SK-N-SH treated with all-trans-retinoic acid at 6 μM for 48 hours (cell line): ENCODE measurements at regions not wholly inside any gene's neighbourhood (a gene's known extent, or its start where the extent isn't known, plus 50 kb on each side); places are given as distances from the start of the nearest gene placed in this dataset.
"Not testable (repeated sequence)": the region's sequence is repeated elsewhere in the genome, so short reads cannot be mapped to it uniquely, and the experiment has no call there.

ENCODE experiments used
- ATAC-seq: fragments of 200-7000 bp; cut with Tn5 transposase; 3 replicates; pipeline ENCODE4 v1.9.1; 2020; ENCODE audit warnings: mild to moderate bottlenecking, moderate library complexity
- ARNTL ChIP-seq: fragments of 450-650 bp; formaldehyde crosslinking; IDR thresholded peaks from 2 replicates; pipeline ENCODE4 v1.5.0; 2020; ENCODE audit warnings: low read depth, mild to moderate bottlenecking, moderate library complexity, borderline replicate concordance
- BACH2 ChIP-seq: fragments of 250-450 bp; sonication (Bioruptor Pico); IDR thresholded peaks from 2 replicates; pipeline ENCODE4 v1.9.0; 2021; ENCODE audit warnings: mild to moderate bottlenecking, borderline replicate concordance
- CSDC2 ChIP-seq: fragments of 250-450 bp; sonication (Bioruptor Pico); IDR thresholded peaks from 2 replicates; pipeline ENCODE4 v1.5.0; 2020; ENCODE audit warnings: mild to moderate bottlenecking, moderate library complexity
- ESRRG ChIP-seq: fragments of 250-450 bp; sonication (Bioruptor Pico); IDR thresholded peaks from 2 replicates; pipeline ENCODE4 v1.6.1; 2021; ENCODE audit warnings: mild to moderate bottlenecking
- GLIS3 ChIP-seq: fragments of 250-450 bp; sonication (Bioruptor Pico); IDR thresholded peaks from 2 replicates; pipeline ENCODE4 v1.5.0; 2020; ENCODE audit warnings: mild to moderate bottlenecking, moderate library complexity
- ISL1 ChIP-seq: fragments of 250-450 bp; sonication (Bioruptor Pico); IDR thresholded peaks from 2 replicates; pipeline ENCODE4 v2.1.2; 2022; ENCODE audit warnings: mild to moderate bottlenecking, moderate library complexity
- OSR1 ChIP-seq: fragments of 250-450 bp; sonication (Bioruptor Pico); IDR thresholded peaks from 2 replicates; pipeline ENCODE4 v1.8.0; 2022; ENCODE audit warnings: moderate library complexity, mild to moderate bottlenecking, inconsistent platforms
- PPARA ChIP-seq: fragments of 250-450 bp; sonication (Bioruptor Pico); IDR thresholded peaks from 2 replicates; pipeline ENCODE4 v1.5.0; 2020; ENCODE audit warnings: mild to moderate bottlenecking, borderline replicate concordance
- RARB ChIP-seq: fragments of 250-450 bp; sonication (Bioruptor Pico); IDR thresholded peaks from 2 replicates; pipeline ENCODE4 v1.8.0; 2021; ENCODE audit warnings: mild to moderate bottlenecking, moderate library complexity
- SNAI2 ChIP-seq: fragments of 250-450 bp; sonication (Bioruptor Pico); IDR thresholded peaks from 2 replicates; pipeline ENCODE4 v1.5.0; 2020; ENCODE audit warnings: mild to moderate bottlenecking, moderate library complexity
- TCF4 ChIP-seq: fragments of 250-450 bp; sonication (Bioruptor Pico); IDR thresholded peaks from 2 replicates; pipeline ENCODE4 v1.8.0; 2021; ENCODE audit warnings: mild to moderate bottlenecking, moderate library complexity, borderline replicate concordance
- TOX ChIP-seq: fragments of 250-450 bp; sonication (Bioruptor Pico); IDR thresholded peaks from 2 replicates; pipeline ENCODE4 v1.8.0; 2021; ENCODE audit warnings: mild to moderate bottlenecking, moderate library complexity, borderline replicate concordance
- ZC3H10 ChIP-seq: fragments of 250-450 bp; sonication (Bioruptor Pico); IDR thresholded peaks from 2 replicates; pipeline ENCODE4 v1.5.1; 2021; ENCODE audit warnings: mild to moderate bottlenecking, moderate library complexity
- ZFP3 ChIP-seq: fragments of 250-450 bp; sonication (Bioruptor Pico); IDR thresholded peaks from 2 replicates; pipeline ENCODE4 v1.5.0; 2020; ENCODE audit warnings: mild to moderate bottlenecking, moderate library complexity
- ZFP30 ChIP-seq: fragments of 450-650 bp; formaldehyde crosslinking; IDR thresholded peaks from 2 replicates; pipeline ENCODE4 v1.5.0; 2022; ENCODE audit warnings: mild to moderate bottlenecking, moderate library complexity
- ZNF565 ChIP-seq: fragments of 450-650 bp; formaldehyde crosslinking; conservative IDR thresholded peaks from 2 replicates; pipeline ENCODE4 v1.5.0; 2020; ENCODE audit warnings: low read depth, mild to moderate bottlenecking, moderate library complexity
- ZNF8 ChIP-seq: fragments of 450-650 bp; formaldehyde crosslinking; IDR thresholded peaks from 2 replicates; pipeline ENCODE4 v1.5.0; 2020; ENCODE audit warnings: mild to moderate bottlenecking, moderate library complexity
- TF ChIP-seq, protein P1 (sequence below): fragments of 250-450 bp; sonication (Bioruptor Pico); IDR thresholded peaks from 2 replicates; pipeline ENCODE4 v1.5.1; 2021; ENCODE audit warnings: mild to moderate bottlenecking, moderate library complexity
- TF ChIP-seq, protein P2 (sequence below): fragments of 250-450 bp; sonication (Bioruptor Pico); IDR thresholded peaks from 2 replicates; pipeline ENCODE4 v1.5.1; 2020; ENCODE audit warnings: low read depth, mild to moderate bottlenecking, moderate library complexity
- TF ChIP-seq, protein P3 (sequence below): fragments of 250-450 bp; sonication (Bioruptor Pico); IDR thresholded peaks from 2 replicates; pipeline ENCODE4 v1.8.0; 2020; ENCODE audit warnings: mild to moderate bottlenecking, moderate library complexity, borderline replicate concordance
- TF ChIP-seq, protein P4 (sequence below): fragments of 250-450 bp; sonication (Bioruptor Pico); IDR thresholded peaks from 2 replicates; pipeline ENCODE4 v1.8.0; 2021; ENCODE audit warnings: low read depth, mild to moderate bottlenecking, moderate library complexity, borderline replicate concordance

DNA sequence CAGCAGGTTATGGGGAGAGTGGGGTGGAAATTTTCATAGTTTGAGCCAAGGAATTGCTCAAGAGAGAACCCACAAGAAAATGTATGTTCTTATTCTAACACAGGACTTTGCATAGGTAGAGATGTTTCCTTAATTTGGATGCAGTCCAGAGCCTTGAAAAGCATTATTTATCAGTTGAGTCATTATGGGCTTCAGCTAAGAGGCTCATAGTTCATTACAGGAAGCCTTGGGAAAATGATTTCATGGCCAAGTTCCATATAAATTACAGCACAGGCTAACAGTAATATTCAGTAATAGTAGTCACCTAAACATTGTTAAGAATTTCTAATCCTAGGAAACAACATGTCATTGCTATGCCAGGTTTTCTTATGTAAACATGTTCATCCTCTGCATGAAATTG, 131.1 kb upstream of the PTPRZ1 start:
- no peak for ATAC-seq
- TF ChIP-seq ESRRG (no peak), OSR1 (CRISPR knock-in tag) (no peak), ARNTL (CRISPR knock-in tag) (no peak), RARB (no peak), GLIS3 (CRISPR knock-in tag) (no peak), SNAI2 (CRISPR knock-in tag) (no peak), PPARA (CRISPR knock-in tag) (no peak), ZFP3 (CRISPR knock-in tag) (no peak), ZC3H10 (CRISPR knock-in tag) (no peak), ZFP30 (CRISPR knock-in tag) (no peak), CSDC2 (CRISPR knock-in tag) (no peak)
- TF ChIP-seq, protein P1, sequence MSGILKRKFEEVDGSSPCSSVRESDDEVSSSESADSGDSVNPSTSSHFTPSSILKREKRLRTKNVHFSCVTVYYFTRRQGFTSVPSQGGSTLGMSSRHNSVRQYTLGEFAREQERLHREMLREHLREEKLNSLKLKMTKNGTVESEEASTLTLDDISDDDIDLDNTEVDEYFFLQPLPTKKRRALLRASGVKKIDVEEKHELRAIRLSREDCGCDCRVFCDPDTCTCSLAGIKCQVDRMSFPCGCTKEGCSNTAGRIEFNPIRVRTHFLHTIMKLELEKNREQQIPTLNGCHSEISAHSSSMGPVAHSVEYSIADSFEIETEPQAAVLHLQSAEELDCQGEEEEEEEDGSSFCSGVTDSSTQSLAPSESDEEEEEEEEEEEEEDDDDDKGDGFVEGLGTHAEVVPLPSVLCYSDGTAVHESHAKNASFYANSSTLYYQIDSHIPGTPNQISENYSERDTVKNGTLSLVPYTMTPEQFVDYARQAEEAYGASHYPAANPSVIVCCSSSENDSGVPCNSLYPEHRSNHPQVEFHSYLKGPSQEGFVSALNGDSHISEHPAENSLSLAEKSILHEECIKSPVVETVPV (CRISPR knock-in tag): no peak
- TF ChIP-seq, protein P2, sequence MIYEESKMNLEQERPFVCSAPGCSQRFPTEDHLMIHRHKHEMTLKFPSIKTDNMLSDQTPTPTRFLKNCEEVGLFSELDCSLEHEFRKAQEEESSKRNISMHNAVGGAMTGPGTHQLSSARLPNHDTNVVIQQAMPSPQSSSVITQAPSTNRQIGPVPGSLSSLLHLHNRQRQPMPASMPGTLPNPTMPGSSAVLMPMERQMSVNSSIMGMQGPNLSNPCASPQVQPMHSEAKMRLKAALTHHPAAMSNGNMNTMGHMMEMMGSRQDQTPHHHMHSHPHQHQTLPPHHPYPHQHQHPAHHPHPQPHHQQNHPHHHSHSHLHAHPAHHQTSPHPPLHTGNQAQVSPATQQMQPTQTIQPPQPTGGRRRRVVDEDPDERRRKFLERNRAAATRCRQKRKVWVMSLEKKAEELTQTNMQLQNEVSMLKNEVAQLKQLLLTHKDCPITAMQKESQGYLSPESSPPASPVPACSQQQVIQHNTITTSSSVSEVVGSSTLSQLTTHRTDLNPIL (CRISPR knock-in tag): no peak
- TF ChIP-seq, protein P3, sequence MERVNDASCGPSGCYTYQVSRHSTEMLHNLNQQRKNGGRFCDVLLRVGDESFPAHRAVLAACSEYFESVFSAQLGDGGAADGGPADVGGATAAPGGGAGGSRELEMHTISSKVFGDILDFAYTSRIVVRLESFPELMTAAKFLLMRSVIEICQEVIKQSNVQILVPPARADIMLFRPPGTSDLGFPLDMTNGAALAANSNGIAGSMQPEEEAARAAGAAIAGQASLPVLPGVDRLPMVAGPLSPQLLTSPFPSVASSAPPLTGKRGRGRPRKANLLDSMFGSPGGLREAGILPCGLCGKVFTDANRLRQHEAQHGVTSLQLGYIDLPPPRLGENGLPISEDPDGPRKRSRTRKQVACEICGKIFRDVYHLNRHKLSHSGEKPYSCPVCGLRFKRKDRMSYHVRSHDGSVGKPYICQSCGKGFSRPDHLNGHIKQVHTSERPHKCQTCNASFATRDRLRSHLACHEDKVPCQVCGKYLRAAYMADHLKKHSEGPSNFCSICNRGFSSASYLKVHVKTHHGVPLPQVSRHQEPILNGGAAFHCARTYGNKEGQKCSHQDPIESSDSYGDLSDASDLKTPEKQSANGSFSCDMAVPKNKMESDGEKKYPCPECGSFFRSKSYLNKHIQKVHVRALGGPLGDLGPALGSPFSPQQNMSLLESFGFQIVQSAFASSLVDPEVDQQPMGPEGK (CRISPR knock-in tag): no peak
- TF ChIP-seq, protein P4, sequence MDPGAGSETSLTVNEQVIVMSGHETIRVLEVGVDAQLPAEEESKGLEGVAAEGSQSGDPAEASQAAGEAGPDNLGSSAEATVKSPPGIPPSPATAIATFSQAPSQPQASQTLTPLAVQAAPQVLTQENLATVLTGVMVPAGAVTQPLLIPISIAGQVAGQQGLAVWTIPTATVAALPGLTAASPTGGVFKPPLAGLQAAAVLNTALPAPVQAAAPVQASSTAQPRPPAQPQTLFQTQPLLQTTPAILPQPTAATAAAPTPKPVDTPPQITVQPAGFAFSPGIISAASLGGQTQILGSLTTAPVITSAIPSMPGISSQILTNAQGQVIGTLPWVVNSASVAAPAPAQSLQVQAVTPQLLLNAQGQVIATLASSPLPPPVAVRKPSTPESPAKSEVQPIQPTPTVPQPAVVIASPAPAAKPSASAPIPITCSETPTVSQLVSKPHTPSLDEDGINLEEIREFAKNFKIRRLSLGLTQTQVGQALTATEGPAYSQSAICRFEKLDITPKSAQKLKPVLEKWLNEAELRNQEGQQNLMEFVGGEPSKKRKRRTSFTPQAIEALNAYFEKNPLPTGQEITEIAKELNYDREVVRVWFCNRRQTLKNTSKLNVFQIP (CRISPR knock-in tag): no peak

DNA sequence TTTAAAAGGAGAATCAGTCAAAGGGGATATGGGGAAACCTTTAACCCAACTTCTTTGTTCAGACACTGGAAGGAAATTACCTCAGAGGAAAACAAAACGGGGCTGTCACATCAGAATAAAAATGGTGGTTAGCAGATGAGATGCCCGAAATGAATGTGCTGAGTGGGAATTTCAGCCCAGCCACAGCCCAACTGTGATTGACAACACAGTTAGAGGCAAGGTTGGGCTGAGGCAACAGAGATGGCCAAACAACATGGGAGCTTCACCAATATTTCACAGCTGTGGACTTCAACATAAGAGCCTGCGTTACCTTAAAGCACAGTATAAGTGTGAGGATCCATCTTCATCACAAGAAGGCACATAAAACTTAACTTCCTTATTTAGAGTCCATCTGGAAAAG, 133.5 kb upstream of the PTPRZ1 start:
- no peak for TF ChIP-seq ZNF8 (CRISPR knock-in tag)
- no peak for TF ChIP-seq ISL1 (CRISPR knock-in tag)
- TF ChIP-seq RARB: no peak
- TF ChIP-seq BACH2 (CRISPR knock-in tag): no peak
- TF ChIP-seq ZNF565 (CRISPR knock-in tag): no peak
- no peak for TF ChIP-seq ZFP30 (CRISPR knock-in tag)
- TF ChIP-seq GLIS3 (CRISPR knock-in tag): no peak
- ATAC-seq: no peak

DNA sequence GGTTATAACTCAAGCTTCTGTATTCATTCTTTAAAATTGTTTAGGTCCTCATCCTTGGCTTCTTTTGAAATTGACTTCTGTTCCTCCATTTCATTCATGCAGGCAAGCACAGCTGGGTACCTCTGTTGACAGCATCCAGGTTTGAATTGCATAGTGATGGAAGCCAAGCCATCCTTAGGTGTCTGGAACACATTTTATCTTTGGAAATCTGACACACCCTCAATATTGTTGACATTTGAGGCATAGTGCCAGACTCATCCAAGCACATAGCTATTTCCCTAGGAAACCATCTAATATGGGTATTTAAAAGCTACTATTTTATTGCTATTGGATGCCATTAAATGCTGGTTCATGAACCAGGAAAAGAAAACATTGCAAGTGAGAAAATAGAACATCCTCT, 142.1 kb upstream of the PTPRZ1 start:
- TF ChIP-seq TCF4 (CRISPR knock-in tag) (no peak), ISL1 (CRISPR knock-in tag) (no peak), ZFP30 (CRISPR knock-in tag) (no peak)
- TF ChIP-seq, all 23 proteins: peak for 0

DNA sequence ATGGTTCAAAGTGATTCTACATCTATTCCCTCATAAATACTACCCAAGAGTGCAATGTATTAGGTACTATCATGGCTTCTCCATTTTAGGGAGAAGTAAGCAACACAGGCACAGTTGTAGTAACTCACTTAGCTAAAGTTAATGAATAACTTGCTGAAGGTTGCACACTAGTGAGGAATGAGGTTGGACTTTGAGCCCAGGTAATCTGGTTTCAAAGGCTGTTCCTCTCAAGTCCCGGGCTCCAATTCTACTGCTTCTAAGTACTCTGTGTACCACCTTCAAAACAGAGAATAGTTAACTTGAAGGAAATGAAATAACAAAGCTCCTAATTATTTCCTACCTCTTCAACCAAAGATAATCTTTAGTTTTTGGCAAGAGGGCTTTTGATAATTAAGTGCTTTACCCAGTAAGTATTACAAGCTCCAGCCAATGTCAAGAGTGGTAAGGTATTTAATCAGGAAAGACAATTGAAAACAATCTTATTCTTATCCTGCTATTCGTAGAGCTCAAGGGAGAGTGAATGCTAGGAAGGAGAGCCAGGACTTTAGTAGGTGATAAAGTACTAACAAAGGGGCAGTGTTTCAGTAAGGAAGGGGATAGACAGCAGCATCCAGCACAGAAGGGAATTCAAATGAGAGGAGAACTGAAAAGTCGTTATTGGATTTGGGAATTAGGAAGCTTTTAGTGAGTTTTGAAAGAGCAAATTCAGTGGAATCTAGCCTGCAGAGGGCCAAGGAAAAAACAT, 158.2 kb upstream of the PTPRZ1 start:
- no peak for TF ChIP-seq TOX (CRISPR knock-in tag)
- no peak for TF ChIP-seq SNAI2 (CRISPR knock-in tag)
- ATAC-seq: no peak

More for the DNA sequence above, 142.1 kb upstream of the PTPRZ1 start:
- no peak for ATAC-seq

DNA sequence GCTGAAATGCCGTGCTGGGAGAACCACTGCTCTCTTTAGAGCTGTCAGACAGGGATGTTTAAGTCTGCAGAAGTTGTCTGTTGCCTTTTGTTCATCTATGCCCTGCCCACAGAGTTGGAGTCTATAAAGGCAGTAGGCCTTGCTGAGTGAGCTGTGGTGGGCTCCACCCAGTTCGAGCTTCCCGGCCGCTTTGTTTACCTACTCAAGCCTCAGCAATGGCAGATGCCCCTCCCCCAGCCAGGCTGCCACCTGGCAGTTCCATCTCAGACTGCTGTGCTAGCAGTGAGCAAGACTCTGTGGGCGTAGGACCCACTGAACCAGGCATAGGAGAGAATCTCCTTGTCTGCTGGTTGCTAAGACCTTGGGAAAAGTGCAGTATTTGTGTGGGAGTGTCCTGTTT, 160.0 kb upstream of the PTPRZ1 start:
- not testable (repeated sequence) for ATAC-seq
